OCI-LY7 (cell line): ENCODE measurements at regions not wholly inside any gene's neighbourhood (a gene's known extent, or its start where the extent isn't known, plus 50 kb on each side); places are given as distances from the start of the nearest gene placed in this dataset.

Source experiments
- BruUV-seq: library from RNA; stranded (reverse); fragments of 400-500 nt; replicated peaks from 2 replicates; lab custom pipeline; 2021; lab: Mats Ljungman, UMichigan
- CTCF ChIA-PET: fragments of 300-600 bp; sonication (Branson Sonifier 250); formaldehyde crosslinking; loops from one replicate; lab custom pipeline; 2022; ENCODE audit warnings: antibody characterized with exemption; ENCODE audit not compliant: unreplicated experiment; lab: Charles Lee
- POLR2A ChIA-PET: fragments of 300-600 bp; sonication (Branson Sonifier 250); formaldehyde crosslinking; loops from one replicate; lab custom pipeline; 2022; ENCODE audit warnings: antibody characterized with exemption; lab: Charles Lee
- DNase-seq: peaks from one replicate; pipeline ENCODE4 v3.0.0-alpha.2; 2015; ENCODE audit warnings: low spot score
- H2AFZ ChIP-seq: fragments of 200-600 bp; sonication (generic), shearing (Covaris generic); 2 replicates; pipeline ENCODE4 v1.6.1; 2014; ENCODE audit warnings: mild to moderate bottlenecking, antibody characterized with exemption, low read length, moderate library complexity
- H3K27ac ChIP-seq: fragments of 200-600 bp; sonication (generic); 2 replicates; pipeline ENCODE4 v1.5.1; 2014; ENCODE audit warnings: mixed run types, low read depth, mild to moderate bottlenecking, moderate library complexity, low read length, inconsistent platforms; ENCODE audit not compliant: poor library complexity, severe bottlenecking
- H3K36me3 ChIP-seq: fragments of 200-600 bp; sonication (generic); 2 replicates; pipeline ENCODE4 v1.6.1; 2014; ENCODE audit warnings: mild to moderate bottlenecking, antibody characterized with exemption, low read length, moderate library complexity, mixed read lengths; ENCODE audit not compliant: insufficient read depth
- H3K4me1 ChIP-seq: fragments of 200-600 bp; sonication (generic); 2 replicates; pipeline ENCODE4 v1.5.1; 2014; ENCODE audit warnings: mild to moderate bottlenecking, low read length; ENCODE audit not compliant: insufficient read depth, poor library complexity, severe bottlenecking
- H3K4me2 ChIP-seq: fragments of 200-600 bp; sonication (generic); 2 replicates; pipeline ENCODE4 v1.6.1; 2014; ENCODE audit warnings: mild to moderate bottlenecking, low read length
- H3K4me3 ChIP-seq: fragments of 200-600 bp; sonication (generic); 2 replicates; pipeline ENCODE4 v1.5.1; 2014; ENCODE audit warnings: mild to moderate bottlenecking, low read depth, low read length; ENCODE audit not compliant: poor library complexity, severe bottlenecking
- H3K79me2 ChIP-seq: fragments of 200-600 bp; sonication (generic); 2 replicates; pipeline ENCODE4 v1.6.1; 2016; ENCODE audit warnings: low read depth, mild to moderate bottlenecking, low read length, moderate library complexity, mixed read lengths; ENCODE audit not compliant: insufficient read depth
- H3K9me2 ChIP-seq: fragments of 200-600 bp; sonication (generic); 2 replicates; pipeline ENCODE4 v1.6.1; 2016; ENCODE audit warnings: mild to moderate bottlenecking, low read length, mixed read lengths; ENCODE audit not compliant: insufficient read depth
- H3K9me3 ChIP-seq: fragments of 200-600 bp; sonication (generic); 2 replicates; pipeline ENCODE4 v1.6.1; 2014; ENCODE audit warnings: mild to moderate bottlenecking, mixed run types, low read length, mixed read lengths
- H4K20me1 ChIP-seq: fragments of 200-600 bp; sonication (generic); 2 replicates; pipeline ENCODE4 v1.6.1; 2014; ENCODE audit warnings: mild to moderate bottlenecking, antibody characterized with exemption, low read length, moderate library complexity, mixed read lengths; ENCODE audit not compliant: insufficient read depth
- CTCF ChIP-seq: fragments of 200-600 bp; sonication (generic); conservative IDR thresholded peaks from 2 replicates; pipeline ENCODE4 v1.5.1; 2014; ENCODE audit warnings: mild to moderate bottlenecking, antibody characterized with exemption, low read length, moderate library complexity, mixed read lengths
- EZH2phosphoT487 ChIP-seq: fragments of 200-600 bp; sonication (generic); IDR thresholded peaks from 2 replicates; pipeline ENCODE4 v1.6.1; 2018; ENCODE audit warnings: low read depth, borderline replicate concordance, mild to moderate bottlenecking, mixed run types, antibody characterized with exemption, low read length, moderate library complexity, mixed read lengths
- intact Hi-C: fragments of 100-400 bp; cut with micrococcal nuclease; formaldehyde crosslinking; loops from one replicate; pipeline ENCODE4 v1.10.0; 2022; ENCODE audit not compliant: unreplicated experiment

GRCh38 chr18:10330428-10330827 is 124.0 kb upstream of the APCDD1 start:
- no peak for TF ChIP-seq EZH2phosphoT487
- no peak for TF ChIP-seq CTCF
- H3K9me3 ChIP-seq = no peaks in the 10 kb centered on the region
- H3K9me2 ChIP-seq = no peaks in the 10 kb centered on the region
- H3K27ac ChIP-seq = no peak overlapping the region
- CTCF ChIA-PET = no interaction called here
- H4K20me1 ChIP-seq = no peaks in the 10 kb centered on the region
- no peaks in the 10 kb centered on the region for H3K79me2 ChIP-seq
- H3K36me3 ChIP-seq = no peaks in the 10 kb centered on the region
- H2AFZ ChIP-seq = no peak overlapping the region
- intact Hi-C loops = no loop called here
- H3K4me1 ChIP-seq = no peaks in the 10 kb centered on the region
- BruUV-seq = no TSS peak
- POLR2A ChIA-PET = interaction anchor here (0.9 kb wide), 1 partner anchor 144 kb away, joined by 3 read pairs; no protein-coding TSS in a partner anchor
- no peak overlapping the region for H3K4me2 ChIP-seq
- no peak overlapping the region for H3K4me3 ChIP-seq
- DNase-seq = no peak

DNA sequence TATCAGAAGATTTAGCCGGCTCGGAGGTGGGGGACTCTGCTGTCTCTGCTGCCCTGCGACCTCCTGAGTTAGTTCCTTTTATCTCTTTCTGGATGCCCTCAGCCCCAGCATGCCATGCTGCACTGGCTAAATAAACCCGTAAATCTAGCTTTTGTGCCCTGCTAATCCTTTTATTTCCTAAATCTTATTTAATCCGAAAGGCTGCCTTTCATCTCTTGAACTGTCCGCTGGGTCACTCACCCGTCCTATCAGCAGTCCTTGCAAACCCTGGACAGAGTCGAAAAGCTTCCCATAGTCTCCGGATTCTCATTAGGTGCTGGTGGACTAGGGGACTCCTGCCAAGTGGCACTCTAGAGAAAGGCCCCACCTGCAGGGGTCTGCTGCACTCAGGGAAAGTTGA is 122.0 kb upstream of the APCDD1 start:
- Histone ChIP-seq H4K20me1 (no peaks in the 10 kb centered on the region), H3K9me3 (no peaks in the 10 kb centered on the region), H3K79me2 (no peaks in the 10 kb centered on the region), H3K4me1 (no peaks in the 10 kb centered on the region), H3K4me2 (no peak overlapping the region), H3K36me3 (no peaks in the 10 kb centered on the region), H3K4me3 (no peak overlapping the region), H3K27ac (no peak overlapping the region), H3K9me2 (no peaks in the 10 kb centered on the region), H2AFZ (no peak overlapping the region)
- POLR2A ChIA-PET = no interaction called here
- no peak for DNase-seq
- no peak for TF ChIP-seq CTCF
- TF ChIP-seq EZH2phosphoT487 = no peak
- no TSS peak for BruUV-seq
- intact Hi-C loops = no loop called here
- CTCF ChIA-PET = no interaction called here

DNA sequence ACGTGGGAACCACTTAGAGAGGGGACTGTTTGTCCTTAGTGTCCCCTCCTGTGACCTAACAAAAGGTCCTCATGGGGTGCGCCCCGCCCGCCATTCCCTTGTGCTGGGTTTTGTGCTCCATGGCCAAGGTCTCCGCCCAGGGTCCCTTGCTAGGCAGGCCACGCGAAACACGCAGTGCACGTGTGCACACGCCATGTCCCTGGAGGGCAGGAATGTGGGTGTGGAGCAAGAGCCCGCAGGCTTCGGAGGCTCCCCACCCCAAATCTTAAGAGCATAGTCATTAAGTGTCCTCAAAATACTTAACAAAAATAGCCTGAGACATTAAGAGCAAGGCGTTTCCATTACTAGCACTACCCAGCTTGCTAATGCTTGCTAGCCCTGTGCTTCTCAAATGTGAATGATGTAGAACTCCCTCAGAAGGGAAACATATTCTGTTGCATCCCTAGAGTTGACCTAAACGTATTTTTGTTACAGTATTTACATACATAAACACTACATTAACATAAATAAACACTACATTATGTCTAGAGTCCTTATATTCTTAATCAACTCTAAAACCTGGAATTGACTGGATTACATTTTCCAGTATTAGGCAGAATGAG is 117.6 kb upstream of the APCDD1 start:
- no TSS peak for BruUV-seq
- H3K79me2 ChIP-seq = no peaks in the 10 kb centered on the region
- no peak overlapping the region for H3K4me3 ChIP-seq
- no peaks in the 10 kb centered on the region for H3K4me1 ChIP-seq
- no peak overlapping the region for H3K4me2 ChIP-seq
- no peak overlapping the region for H3K27ac ChIP-seq
- no peak for DNase-seq
- POLR2A ChIA-PET = no interaction called here
- no peaks in the 10 kb centered on the region for H3K9me2 ChIP-seq
- no peaks in the 10 kb centered on the region for H3K36me3 ChIP-seq
- H2AFZ ChIP-seq = no peak overlapping the region
- H3K9me3 ChIP-seq = no peaks in the 10 kb centered on the region
- intact Hi-C loops = no loop called here
- no peaks in the 10 kb centered on the region for H4K20me1 ChIP-seq
- CTCF ChIA-PET = no interaction called here
- TF ChIP-seq CTCF (no peak), EZH2phosphoT487 (no peak)
